Caco-2 (cell line): ENCODE measurements at regions not wholly inside any gene's neighbourhood (a gene's known extent, or its start where the extent isn't known, plus 50 kb on each side); places are given as distances from the start of the nearest gene placed in this dataset.

ENCODE experiments used
- BruUV-seq: library from RNA; stranded (reverse); fragments of 400-500 nt; replicated peaks from 2 replicates; lab custom pipeline; 2021; lab: Mats Ljungman, UMichigan
- CTCF ChIA-PET: fragments of 300-600 bp; sonication (Branson Sonifier 250); formaldehyde crosslinking; loops from one replicate; lab custom pipeline; 2022; ENCODE audit warnings: antibody characterized with exemption; lab: Charles Lee
- POLR2A ChIA-PET: fragments of 300-600 bp; sonication (Branson Sonifier 250); formaldehyde crosslinking; loops from one replicate; lab custom pipeline; 2022; ENCODE audit warnings: antibody characterized with exemption; lab: Charles Lee
- DNase-seq, 2 experiments: peaks; one replicate each; pipeline versions ENCODE4 v3.0.0 to v3.0.0-alpha.2; 2020 to 2022
- H3K27me3 ChIP-seq: replicated peaks from 2 replicates; pipeline ENCODE4 v1.6.0; 2011; ENCODE audit warnings: low read length; ENCODE audit not compliant: control insufficient read depth, insufficient read depth
- H3K36me3 ChIP-seq: 2 replicates; pipeline ENCODE4 v1.5.1; 2011; ENCODE audit warnings: low read length; ENCODE audit not compliant: control insufficient read depth, insufficient read depth
- H3K4me1 ChIP-seq: fragments of 250-450 bp; sonication (Bioruptor Pico); 2 replicates; pipeline ENCODE4 v1.5.1; 2020; ENCODE audit warnings: mild to moderate bottlenecking
- H3K4me3 ChIP-seq: 2 replicates; pipeline ENCODE4 v1.5.1; 2011; ENCODE audit warnings: low read depth, mild to moderate bottlenecking, control low read depth, low read length
- H3K9me3 ChIP-seq: fragments of 250-450 bp; sonication (Bioruptor Pico); 2 replicates; pipeline ENCODE4 v1.5.1; 2020; ENCODE audit warnings: mild to moderate bottlenecking, moderate library complexity
- H3K27ac Mint-ChIP-seq: one replicate; pipeline ENCODE4 v1.8.0; 2022; ENCODE audit warnings: mixed read lengths; ENCODE audit not compliant: unreplicated experiment
- H3K27me3 Mint-ChIP-seq: one replicate; pipeline ENCODE4 v1.8.0; 2022; ENCODE audit warnings: mixed read lengths; ENCODE audit not compliant: insufficient read depth, unreplicated experiment
- H3K36me3 Mint-ChIP-seq: one replicate; pipeline ENCODE4 v1.8.0; 2022; ENCODE audit warnings: mild to moderate bottlenecking, mixed read lengths; ENCODE audit not compliant: insufficient read depth, unreplicated experiment
- H3K4me1 Mint-ChIP-seq: one replicate; pipeline ENCODE4 v1.8.0; 2022; ENCODE audit warnings: low read depth, mixed read lengths; ENCODE audit not compliant: unreplicated experiment
- H3K4me3 Mint-ChIP-seq: one replicate; pipeline ENCODE4 v1.8.0; 2022; ENCODE audit warnings: mild to moderate bottlenecking, moderate library complexity, mixed read lengths; ENCODE audit not compliant: unreplicated experiment
- H3K9me3 Mint-ChIP-seq: one replicate; pipeline ENCODE4 v1.8.0; 2022; ENCODE audit warnings: mixed read lengths; ENCODE audit not compliant: unreplicated experiment
- intact Hi-C: fragments of 100-400 bp; cut with micrococcal nuclease; formaldehyde crosslinking; loops from one replicate; pipeline ENCODE4 v1.10.0; 2022; ENCODE audit not compliant: unreplicated experiment
- TF ChIP-seq, protein P1 (sequence below), 2 experiments: fragments of 200-600 bp in 1 of 2; IDR thresholded peaks; 1 replicate in 1 of 2; 2 replicates in 1 of 2; pipeline versions ENCODE4 v1.5.1 to v1.8.0; 2011 to 2022; ENCODE audit warnings: antibody characterized with exemption in 1 of 2, control low read depth in 1 of 2, inconsistent platforms in 1 of 2, low read depth in 1 of 2, low read length in 1 of 2, mild to moderate bottlenecking in 1 of 2, moderate library complexity in 1 of 2; ENCODE audit not compliant: insufficient read depth in 1 of 2, severe bottlenecking in 1 of 2, unreplicated experiment in 1 of 2

- no peaks in the 10 kb centered on the region for H3K9me3 Mint-ChIP-seq
- H3K36me3 ChIP-seq: no peaks in the 10 kb centered on the region
- H3K4me3 ChIP-seq: no peak overlapping the region
- no peaks in the 10 kb centered on the region for H3K27me3 ChIP-seq
- no peaks in the 10 kb centered on the region for H3K9me3 ChIP-seq
- no TSS peak for BruUV-seq
- no peaks in the 10 kb centered on the region for H3K4me1 ChIP-seq
- H3K36me3 Mint-ChIP-seq: no peaks in the 10 kb centered on the region
- no peaks in the 10 kb centered on the region for H3K4me1 Mint-ChIP-seq
- H3K27ac Mint-ChIP-seq: no peak overlapping the region
- TF ChIP-seq, protein P1, sequence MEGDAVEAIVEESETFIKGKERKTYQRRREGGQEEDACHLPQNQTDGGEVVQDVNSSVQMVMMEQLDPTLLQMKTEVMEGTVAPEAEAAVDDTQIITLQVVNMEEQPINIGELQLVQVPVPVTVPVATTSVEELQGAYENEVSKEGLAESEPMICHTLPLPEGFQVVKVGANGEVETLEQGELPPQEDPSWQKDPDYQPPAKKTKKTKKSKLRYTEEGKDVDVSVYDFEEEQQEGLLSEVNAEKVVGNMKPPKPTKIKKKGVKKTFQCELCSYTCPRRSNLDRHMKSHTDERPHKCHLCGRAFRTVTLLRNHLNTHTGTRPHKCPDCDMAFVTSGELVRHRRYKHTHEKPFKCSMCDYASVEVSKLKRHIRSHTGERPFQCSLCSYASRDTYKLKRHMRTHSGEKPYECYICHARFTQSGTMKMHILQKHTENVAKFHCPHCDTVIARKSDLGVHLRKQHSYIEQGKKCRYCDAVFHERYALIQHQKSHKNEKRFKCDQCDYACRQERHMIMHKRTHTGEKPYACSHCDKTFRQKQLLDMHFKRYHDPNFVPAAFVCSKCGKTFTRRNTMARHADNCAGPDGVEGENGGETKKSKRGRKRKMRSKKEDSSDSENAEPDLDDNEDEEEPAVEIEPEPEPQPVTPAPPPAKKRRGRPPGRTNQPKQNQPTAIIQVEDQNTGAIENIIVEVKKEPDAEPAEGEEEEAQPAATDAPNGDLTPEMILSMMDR (IDR thresholded peaks at IDR 0.05; ENCODE audit: insufficient read depth in 1 of 2, low read depth in 1 of 2, low read length in 1 of 2, severe bottlenecking in 1 of 2, unreplicated experiment in 1 of 2): no peak
- ChIA-PET CTCF (no interaction called here), POLR2A (no interaction called here)
- intact Hi-C loops: no loop called here
- no peak overlapping the region for H3K4me3 Mint-ChIP-seq
- DNase-seq: no peak
- peaks cover 2% of the 10 kb centered on the region for H3K27me3 Mint-ChIP-seq
Observed at GRCh38 chr4:120198411-120198810, 131.8 kb upstream of the MAD2L1 start.

GRCh38 chr4:120177603-120178002 is 111.0 kb upstream of the MAD2L1 start:
- ChIA-PET CTCF (no interaction called here), POLR2A (no interaction called here)
- Mint-ChIP-seq H3K9me3 (no peaks in the 10 kb centered on the region), H3K27ac (no peak overlapping the region), H3K4me3 (no peak overlapping the region), H3K4me1 (no peaks in the 10 kb centered on the region), H3K36me3 (no peaks in the 10 kb centered on the region), H3K27me3 (peaks cover 5% of the 10 kb centered on the region)
- TF ChIP-seq, protein P1 (IDR thresholded peaks at IDR 0.05; ENCODE audit: insufficient read depth in 1 of 2, low read depth in 1 of 2, low read length in 1 of 2, severe bottlenecking in 1 of 2, unreplicated experiment in 1 of 2): no peak
- Histone ChIP-seq H3K9me3 (no peaks in the 10 kb centered on the region), H3K4me1 (no peaks in the 10 kb centered on the region), H3K27me3 (no peaks in the 10 kb centered on the region), H3K36me3 (no peaks in the 10 kb centered on the region), H3K4me3 (no peak overlapping the region)
- intact Hi-C loops: no loop called here
- DNase-seq: no peak
- no TSS peak for BruUV-seq

- Mint-ChIP-seq H3K27me3 (peaks cover 5% of the 10 kb centered on the region), H3K27ac (no peak overlapping the region), H3K4me1 (no peaks in the 10 kb centered on the region), H3K36me3 (no peaks in the 10 kb centered on the region), H3K9me3 (no peaks in the 10 kb centered on the region), H3K4me3 (no peak overlapping the region)
- no peak overlapping the region for H3K4me3 ChIP-seq
- no peaks in the 10 kb centered on the region for H3K4me1 ChIP-seq
- ChIA-PET CTCF (no interaction called here), POLR2A (no interaction called here)
- H3K27me3 ChIP-seq: no peaks in the 10 kb centered on the region
- H3K9me3 ChIP-seq: no peaks in the 10 kb centered on the region
- no TSS peak for BruUV-seq
- H3K36me3 ChIP-seq: no peaks in the 10 kb centered on the region
- intact Hi-C loops: no loop called here
- DNase-seq: no peak
- TF ChIP-seq, protein P1 (IDR thresholded peaks at IDR 0.05; ENCODE audit: insufficient read depth in 1 of 2, low read depth in 1 of 2, low read length in 1 of 2, severe bottlenecking in 1 of 2, unreplicated experiment in 1 of 2): no peak
Observed at GRCh38 chr4:120175272-120175671, 108.6 kb upstream of the MAD2L1 start.
